ENCODE measurements at regions not wholly inside any gene's neighbourhood (a gene's known extent, or its start where the extent isn't known, plus 50 kb on each side); places are given as distances from the start of the nearest gene placed in this dataset.

DNA sequence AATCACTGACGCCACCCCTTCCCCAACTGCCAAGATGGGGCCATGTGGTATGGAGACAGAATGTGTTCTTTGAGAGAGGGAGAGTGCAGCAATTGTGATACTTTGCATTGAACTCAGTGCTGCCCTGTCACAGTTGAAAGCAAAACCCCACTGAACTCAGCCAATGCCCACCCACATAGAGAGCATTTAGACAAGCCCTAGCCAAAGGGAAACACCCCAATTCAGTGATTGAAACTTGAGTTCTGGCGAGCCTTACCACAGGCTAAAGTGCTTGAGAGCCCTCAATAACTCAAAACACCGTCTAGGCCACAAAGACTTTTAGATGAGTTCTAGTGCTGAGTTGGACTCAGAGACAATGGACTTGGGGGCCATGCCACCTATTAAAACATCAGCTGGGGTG, 751.9 kb upstream of the POT1 start:
- Histone ChIP-seq H2AFZ (ENCODE audit: low read length) (no peak overlapping the region), H3K4me2 (ENCODE audit: low read length) (no peak overlapping the region), H3K4me1 (ENCODE audit: insufficient read depth, low read length, severe bottlenecking) (no peaks in the 10 kb centered on the region), H4K20me1 (ENCODE audit: insufficient read depth, low read length) (no peaks in the 10 kb centered on the region), H3K79me2 (ENCODE audit: insufficient read depth, low read length) (no peaks in the 10 kb centered on the region), H3K36me3 (ENCODE audit: insufficient read depth, low read length) (no peaks in the 10 kb centered on the region), H3K27me3 (ENCODE audit: insufficient read depth, low read length) (no peaks in the 10 kb centered on the region), H3K4me3 (ENCODE audit: low read depth, low read length, poor library complexity, severe bottlenecking) (no peak overlapping the region), H3F3A (ENCODE audit: insufficient read depth, low read length) (no peaks in the 10 kb centered on the region), H3K9me2 (ENCODE audit: low read depth, low read length) (no peaks in the 10 kb centered on the region), H3K9me3 (ENCODE audit: low read length) (no peaks in the 10 kb centered on the region), H3K9ac (ENCODE audit: low read length) (no peak overlapping the region), H3K27ac (ENCODE audit: low read depth, low read length, poor library complexity, severe bottlenecking) (no peak overlapping the region)
- TF ChIP-seq EZH2 (IDR thresholded peaks at IDR 0.05; ENCODE audit: borderline replicate concordance, low read length) = no peak
- TF ChIP-seq, protein P1, sequence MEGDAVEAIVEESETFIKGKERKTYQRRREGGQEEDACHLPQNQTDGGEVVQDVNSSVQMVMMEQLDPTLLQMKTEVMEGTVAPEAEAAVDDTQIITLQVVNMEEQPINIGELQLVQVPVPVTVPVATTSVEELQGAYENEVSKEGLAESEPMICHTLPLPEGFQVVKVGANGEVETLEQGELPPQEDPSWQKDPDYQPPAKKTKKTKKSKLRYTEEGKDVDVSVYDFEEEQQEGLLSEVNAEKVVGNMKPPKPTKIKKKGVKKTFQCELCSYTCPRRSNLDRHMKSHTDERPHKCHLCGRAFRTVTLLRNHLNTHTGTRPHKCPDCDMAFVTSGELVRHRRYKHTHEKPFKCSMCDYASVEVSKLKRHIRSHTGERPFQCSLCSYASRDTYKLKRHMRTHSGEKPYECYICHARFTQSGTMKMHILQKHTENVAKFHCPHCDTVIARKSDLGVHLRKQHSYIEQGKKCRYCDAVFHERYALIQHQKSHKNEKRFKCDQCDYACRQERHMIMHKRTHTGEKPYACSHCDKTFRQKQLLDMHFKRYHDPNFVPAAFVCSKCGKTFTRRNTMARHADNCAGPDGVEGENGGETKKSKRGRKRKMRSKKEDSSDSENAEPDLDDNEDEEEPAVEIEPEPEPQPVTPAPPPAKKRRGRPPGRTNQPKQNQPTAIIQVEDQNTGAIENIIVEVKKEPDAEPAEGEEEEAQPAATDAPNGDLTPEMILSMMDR (IDR thresholded peaks at IDR 0.05; ENCODE audit: low read length) = no peak

DNA sequence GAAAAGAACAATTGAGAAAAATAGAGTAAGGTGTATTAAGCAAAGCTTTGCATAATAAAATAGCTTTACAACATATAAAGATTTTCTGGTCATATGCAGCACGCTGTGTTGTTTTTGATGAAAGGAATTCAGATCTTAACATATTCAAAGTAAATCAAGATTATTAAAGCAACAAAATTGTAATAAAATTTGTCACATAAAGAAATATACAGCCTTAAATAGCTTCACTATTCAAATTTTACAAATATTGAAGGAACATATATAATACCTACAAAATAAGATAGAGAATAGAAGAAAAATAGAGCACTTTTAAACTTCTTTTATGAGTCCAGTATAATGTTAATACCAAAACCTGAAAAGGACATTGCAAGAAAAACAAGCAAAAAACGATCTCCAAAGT, 749.1 kb upstream of the POT1 start:
- H3K9ac ChIP-seq (ENCODE audit: low read length) = no peak overlapping the region
- H3K4me3 ChIP-seq (ENCODE audit: low read depth, low read length, poor library complexity, severe bottlenecking) = no peak overlapping the region
- no peaks in the 10 kb centered on the region for H4K20me1 ChIP-seq (ENCODE audit: insufficient read depth, low read length)
- H2AFZ ChIP-seq (ENCODE audit: low read length) = no peak overlapping the region
- no peaks in the 10 kb centered on the region for H3K36me3 ChIP-seq (ENCODE audit: insufficient read depth, low read length)
- no peak overlapping the region for H3K27ac ChIP-seq (ENCODE audit: low read depth, low read length, poor library complexity, severe bottlenecking)
- H3K9me2 ChIP-seq (ENCODE audit: low read depth, low read length) = no peaks in the 10 kb centered on the region; the same call in 1 of the 2 replicates
- no peaks in the 10 kb centered on the region for H3K79me2 ChIP-seq (ENCODE audit: insufficient read depth, low read length)
- H3K4me1 ChIP-seq (ENCODE audit: insufficient read depth, low read length, severe bottlenecking) = no peaks in the 10 kb centered on the region
- TF ChIP-seq, protein P1 (IDR thresholded peaks at IDR 0.05; ENCODE audit: low read length) = no peak
- no peaks in the 10 kb centered on the region for H3K9me3 ChIP-seq (ENCODE audit: low read length)
- no peaks in the 10 kb centered on the region for H3K27me3 ChIP-seq (ENCODE audit: insufficient read depth, low read length)
- H3F3A ChIP-seq (ENCODE audit: insufficient read depth, low read length) = no peaks in the 10 kb centered on the region
- H3K4me2 ChIP-seq (ENCODE audit: low read length) = no peak overlapping the region

DNA sequence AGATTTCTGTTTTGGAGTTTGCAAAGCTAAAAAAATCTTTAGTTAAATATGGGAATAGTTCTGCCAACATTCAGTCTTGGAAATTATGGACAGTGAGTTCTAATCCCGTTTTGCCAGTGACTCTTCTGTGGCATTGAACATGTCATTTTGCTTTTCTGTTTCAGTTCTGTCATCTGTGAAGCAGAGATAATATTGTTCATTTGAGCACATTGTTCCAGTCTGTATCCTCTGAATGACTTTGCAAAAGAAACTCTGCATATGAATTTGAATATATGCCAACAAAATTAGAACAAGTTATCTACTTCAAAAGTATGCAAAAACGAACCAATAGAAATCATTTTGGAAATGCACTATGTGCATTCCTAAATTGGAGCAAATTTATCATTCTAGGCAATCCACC, 746.0 kb upstream of the POT1 start:
- no peaks in the 10 kb centered on the region for H3K4me1 ChIP-seq (ENCODE audit: insufficient read depth, low read length, severe bottlenecking)

More for the DNA sequence above, 746.0 kb upstream of the POT1 start:
- Histone ChIP-seq H3K27ac (ENCODE audit: low read depth, low read length, poor library complexity, severe bottlenecking) (no peak overlapping the region), H3K9me2 (ENCODE audit: low read depth, low read length) (no peaks in the 10 kb centered on the region; the same call in 1 of the 2 replicates), H3K4me3 (ENCODE audit: low read depth, low read length, poor library complexity, severe bottlenecking) (no peak overlapping the region), H3K9ac (ENCODE audit: low read length) (no peak overlapping the region), H3K4me2 (ENCODE audit: low read length) (no peak overlapping the region), H3K9me3 (ENCODE audit: low read length) (no peaks in the 10 kb centered on the region), H3K36me3 (ENCODE audit: insufficient read depth, low read length) (no peaks in the 10 kb centered on the region), H3K79me2 (ENCODE audit: insufficient read depth, low read length) (no peaks in the 10 kb centered on the region), H4K20me1 (ENCODE audit: insufficient read depth, low read length) (no peaks in the 10 kb centered on the region), H3K27me3 (ENCODE audit: insufficient read depth, low read length) (no peaks in the 10 kb centered on the region), H3F3A (ENCODE audit: insufficient read depth, low read length) (no peaks in the 10 kb centered on the region), H2AFZ (ENCODE audit: low read length) (no peak overlapping the region)
- TF ChIP-seq, protein P1 (IDR thresholded peaks at IDR 0.05; ENCODE audit: low read length) = no peak
- no peak for TF ChIP-seq EZH2 (IDR thresholded peaks at IDR 0.05; ENCODE audit: borderline replicate concordance, low read length)

Measured in OCI-LY1 (cell line).